ENCODE measurements at regions not wholly inside any gene's neighbourhood (a gene's known extent, or its start where the extent isn't known, plus 50 kb on each side); places are given as distances from the start of the nearest gene placed in this dataset.

- ATAC-seq (ENCODE audit: insufficient number of reproducible peaks, low FRiP score, low read depth) (no peak), DNase-seq (ENCODE audit: low spot score) (no peak)
- no peak overlapping the region for H3K27ac ChIP-seq
- no peak overlapping the region for H3K4me3 ChIP-seq
- no peaks in the 10 kb centered on the region for H3K27me3 ChIP-seq (replicated peaks; ENCODE audit: insufficient read depth)
- no peaks in the 10 kb centered on the region for H3K4me1 ChIP-seq (ENCODE audit: control insufficient read depth in 1 of 2, low read depth in 2 of 2)
- no peaks in the 10 kb centered on the region for H3K36me3 ChIP-seq
- no peak for TF ChIP-seq CTCF (IDR thresholded peaks at IDR 0.05)
- H3K9me3 ChIP-seq = no peaks in the 10 kb centered on the region
Observed at GRCh38 chr17:68812876-68813584, 142.2 kb downstream of the ABCA8 start.

- ATAC-seq (ENCODE audit: insufficient number of reproducible peaks, low FRiP score, low read depth) = no peak
- no peak overlapping the region for H3K4me3 ChIP-seq
- no peak for DNase-seq (ENCODE audit: low spot score)
- H3K27me3 ChIP-seq (replicated peaks; ENCODE audit: insufficient read depth) = no peaks in the 10 kb centered on the region
- TF ChIP-seq CTCF (IDR thresholded peaks at IDR 0.05) = no peak
- no peaks in the 10 kb centered on the region for H3K4me1 ChIP-seq (ENCODE audit: control insufficient read depth in 1 of 2, low read depth in 2 of 2)
- no peaks in the 10 kb centered on the region for H3K9me3 ChIP-seq
- H3K36me3 ChIP-seq = no peaks in the 10 kb centered on the region
- H3K27ac ChIP-seq = no peak overlapping the region
Observed at GRCh38 chr17:68809148-68809547, 146.0 kb downstream of the ABCA8 start.

- no peaks in the 10 kb centered on the region for H3K36me3 ChIP-seq
- H3K4me3 ChIP-seq = no peak overlapping the region
- H3K9me3 ChIP-seq = no peaks in the 10 kb centered on the region
- DNase-seq (ENCODE audit: low spot score) (no peak), ATAC-seq (ENCODE audit: insufficient number of reproducible peaks, low FRiP score, low read depth) (no peak)
- TF ChIP-seq CTCF (IDR thresholded peaks at IDR 0.05) = no peak
- no peak overlapping the region for H3K27ac ChIP-seq
- no peaks in the 10 kb centered on the region for H3K4me1 ChIP-seq (ENCODE audit: control insufficient read depth in 1 of 2, low read depth in 2 of 2)
- no peaks in the 10 kb centered on the region for H3K27me3 ChIP-seq (replicated peaks; ENCODE audit: insufficient read depth)
Observed at GRCh38 chr17:68807998-68808772, 147.0 kb downstream of the ABCA8 start.

GRCh38 chr17:68805609-68806008, 149.6 kb downstream of the ABCA8 start:
- H3K27ac ChIP-seq = no peak overlapping the region
- TF ChIP-seq CTCF (IDR thresholded peaks at IDR 0.05) = no peak
- ATAC-seq (ENCODE audit: insufficient number of reproducible peaks, low FRiP score, low read depth) = no peak
- DNase-seq (ENCODE audit: low spot score) = no peak
- H3K4me1 ChIP-seq (ENCODE audit: control insufficient read depth in 1 of 2, low read depth in 2 of 2) = no peaks in the 10 kb centered on the region
- no peaks in the 10 kb centered on the region for H3K36me3 ChIP-seq
- no peaks in the 10 kb centered on the region for H3K27me3 ChIP-seq (replicated peaks; ENCODE audit: insufficient read depth)
- H3K9me3 ChIP-seq = no peaks in the 10 kb centered on the region
- no peak overlapping the region for H3K4me3 ChIP-seq

- Histone ChIP-seq H3K4me3 (no peak overlapping the region), H3K4me1 (ENCODE audit: control insufficient read depth in 1 of 2, low read depth in 2 of 2) (no peaks in the 10 kb centered on the region), H3K9me3 (no peaks in the 10 kb centered on the region), H3K36me3 (no peaks in the 10 kb centered on the region), H3K27me3 (replicated peaks; ENCODE audit: insufficient read depth) (no peaks in the 10 kb centered on the region), H3K27ac (no peak overlapping the region)
- ATAC-seq (ENCODE audit: insufficient number of reproducible peaks, low FRiP score, low read depth) = no peak
- DNase-seq (ENCODE audit: low spot score) = no peak
- TF ChIP-seq CTCF (IDR thresholded peaks at IDR 0.05) = no peak
Observed at GRCh38 chr17:68804777-68805520, 150.2 kb downstream of the ABCA8 start.

All from thoracic aorta (tissue), 2 donors.